COLO829 (cell line): ENCODE measurements at regions not wholly inside any gene's neighbourhood (a gene's known extent, or its start where the extent isn't known, plus 50 kb on each side); places are given as distances from the start of the nearest gene placed in this dataset.
"Not testable (repeated sequence)": the region's sequence is repeated elsewhere in the genome, so short reads cannot be mapped to it uniquely, and the experiment has no call there.

ENCODE experiments used
- DNase-seq: peaks from one replicate; pipeline ENCODE4 v3.0.0; 2012; ENCODE audit warnings: low spot score

GRCh38 chr9:7467186-7467585, 332.4 kb downstream of the DMAC1 start:
- peak; percentile 34 for DNase-seq

- no peak for DNase-seq
Measured at GRCh38 chr9:7461791-7462190, 337.8 kb downstream of the DMAC1 start.

- DNase-seq, result no peak
Measured at GRCh38 chr9:7456793-7457530, 342.6 kb downstream of the DMAC1 start.

GRCh38 chr9:7456377-7456776, 343.2 kb downstream of the DMAC1 start:
- DNase-seq, result no peak

GRCh38 chr9:7454624-7455023, 345.0 kb downstream of the DMAC1 start:
- no peak for DNase-seq

GRCh38 chr9:7452378-7452777, 347.2 kb downstream of the DMAC1 start:
- DNase-seq, result peak; percentile 32

- no peak for DNase-seq
Measured at GRCh38 chr9:7451062-7451461, 348.5 kb downstream of the DMAC1 start.

- no peak for DNase-seq
Measured at GRCh38 chr9:7443541-7443940, 356.0 kb downstream of the DMAC1 start.

GRCh38 chr9:7439355-7439995, 360.1 kb downstream of the DMAC1 start:
- DNase-seq, result peak; percentile 26

GRCh38 chr9:7436754-7437153, 362.8 kb downstream of the DMAC1 start:
- no peak for DNase-seq

GRCh38 chr9:7433508-7434292, 365.9 kb downstream of the DMAC1 start:
- no peak for DNase-seq

GRCh38 chr9:7432989-7433388, 366.6 kb downstream of the DMAC1 start:
- no peak for DNase-seq

GRCh38 chr9:7417397-7417796, 382.2 kb downstream of the DMAC1 start:
- not testable (repeated sequence) for DNase-seq

- no peak for DNase-seq
Measured at GRCh38 chr9:7415836-7416235, 383.7 kb downstream of the DMAC1 start.

- no peak for DNase-seq
Measured at GRCh38 chr9:7408845-7409244, 390.7 kb downstream of the DMAC1 start.

- no peak for DNase-seq
Measured at GRCh38 chr9:7407246-7407645, 392.3 kb downstream of the DMAC1 start.

GRCh38 chr9:7405924-7406604, 393.5 kb downstream of the DMAC1 start:
- DNase-seq, result no peak

GRCh38 chr9:7403839-7404487, 395.6 kb downstream of the DMAC1 start:
- DNase-seq, result no peak

- DNase-seq, result no peak
Measured at GRCh38 chr9:7403028-7403389, 396.6 kb downstream of the DMAC1 start.

- DNase-seq, result no peak
Measured at GRCh38 chr9:7402334-7403027, 397.1 kb downstream of the DMAC1 start.

GRCh38 chr9:7401116-7401515, 398.5 kb downstream of the DMAC1 start:
- no peak for DNase-seq
